GM21381 (cell line): ENCODE measurements at regions not wholly inside any gene's neighbourhood (a gene's known extent, or its start where the extent isn't known, plus 50 kb on each side); places are given as distances from the start of the nearest gene placed in this dataset.
"Not testable (repeated sequence)": the region's sequence is repeated elsewhere in the genome, so short reads cannot be mapped to it uniquely, and the experiment has no call there.

Source experiments
- ATAC-seq: cut with Tn5 transposase; IDR thresholded peaks from one replicate; pipeline ENCODE4 v1.9.1; 2021; ENCODE audit warnings: mild to moderate bottlenecking, moderate library complexity; ENCODE audit not compliant: unreplicated experiment

GRCh38 chr3:197431346-197431910, 124.3 kb downstream of the BDH1 start:
- ATAC-seq: no peak

- no peak for ATAC-seq
Observed at GRCh38 chr3:197430934-197431333, 124.8 kb downstream of the BDH1 start.

GRCh38 chr3:197430502-197430901, 125.3 kb downstream of the BDH1 start:
- no peak for ATAC-seq

GRCh38 chr3:197428952-197429351, 126.8 kb downstream of the BDH1 start:
- no peak for ATAC-seq

- no peak for ATAC-seq
Observed at GRCh38 chr3:197428117-197428801, 127.5 kb downstream of the BDH1 start.

GRCh38 chr3:197427021-197427420, 128.6 kb upstream of the DLG1 start:
- ATAC-seq: no peak

GRCh38 chr3:197426121-197426566, 127.7 kb upstream of the DLG1 start:
- ATAC-seq: no peak

GRCh38 chr3:197425485-197426120, 127.2 kb upstream of the DLG1 start:
- ATAC-seq: no peak

GRCh38 chr3:197424674-197425484, 126.5 kb upstream of the DLG1 start:
- no peak for ATAC-seq

- ATAC-seq: no peak
Observed at GRCh38 chr3:197424266-197424665, 125.9 kb upstream of the DLG1 start.

GRCh38 chr3:197423376-197423775, 125.0 kb upstream of the DLG1 start:
- no peak for ATAC-seq

GRCh38 chr3:197422506-197422905, 124.1 kb upstream of the DLG1 start:
- ATAC-seq: no peak

- no peak for ATAC-seq
Observed at GRCh38 chr3:197421021-197421420, 122.6 kb upstream of the DLG1 start.

- no peak for ATAC-seq
Observed at GRCh38 chr3:197420566-197420965, 122.2 kb upstream of the DLG1 start.

- ATAC-seq: no peak
Observed at GRCh38 chr3:197420115-197420514, 121.7 kb upstream of the DLG1 start.

- ATAC-seq: no peak
Observed at GRCh38 chr3:197419696-197420095, 121.3 kb upstream of the DLG1 start.

GRCh38 chr3:197417911-197418618, 119.7 kb upstream of the DLG1 start:
- ATAC-seq: no peak

GRCh38 chr3:197417441-197417840, 119.0 kb upstream of the DLG1 start:
- ATAC-seq: no peak

GRCh38 chr3:197411899-197412298, 113.5 kb upstream of the DLG1 start:
- ATAC-seq: not testable (repeated sequence)

GRCh38 chr3:197410170-197410569, 111.8 kb upstream of the DLG1 start:
- ATAC-seq: not testable (repeated sequence)
